H1 (cell line): ENCODE measurements at regions not wholly inside any gene's neighbourhood (a gene's known extent, or its start where the extent isn't known, plus 50 kb on each side); places are given as distances from the start of the nearest gene placed in this dataset.

ENCODE experiments used
- CTCF ChIA-PET: fragments of 300-600 bp; sonication (Branson Sonifier 250); formaldehyde crosslinking; loops from one replicate; lab custom pipeline; 2021; ENCODE audit not compliant: partially characterized antibody; lab: Charles Lee
- POLR2A ChIA-PET: fragments of 300-600 bp; sonication (Branson Sonifier 250); formaldehyde crosslinking; loops from one replicate; lab custom pipeline; 2021; ENCODE audit warnings: inconsistent platforms; ENCODE audit not compliant: partially characterized antibody; lab: Charles Lee
- DNase-seq, 2 experiments: peaks; one replicate each; pipeline versions ENCODE4 v3.0.0 to v3.0.0-alpha.2; 2010 to 2022; ENCODE audit warnings: low spot score in 2 of 2, low read depth in 1 of 2, mixed read lengths in 1 of 2
- FAIRE-seq: peaks from 2 replicates; lab custom pipeline; 2011; peaks lifted over from hg19 to GRCh38; lab: Jason Lieb, UNC
- H2AFZ ChIP-seq: 2 replicates; pipeline ENCODE4 v1.8.1; 2012; ENCODE audit warnings: low read length, inconsistent platforms
- H2AK5ac ChIP-seq: 2 replicates; pipeline ENCODE4 v1.6.1; 2013; ENCODE audit warnings: low read depth, low read length
- H2BK120ac ChIP-seq: replicated peaks from 2 replicates; pipeline ENCODE3; 2013; ENCODE audit warnings: low read depth, low read length, inconsistent platforms
- H2BK12ac ChIP-seq: 2 replicates; pipeline ENCODE4 v1.6.1; 2013; ENCODE audit warnings: low read depth, low read length
- H2BK15ac ChIP-seq: 2 replicates; pipeline ENCODE4 v1.6.1; 2013; ENCODE audit warnings: low read length
- H2BK20ac ChIP-seq: 2 replicates; pipeline ENCODE4 v1.6.1; 2013; ENCODE audit warnings: low read length
- H2BK5ac ChIP-seq: 2 replicates; pipeline ENCODE4 v1.6.1; 2013; ENCODE audit warnings: low read depth, low read length
- H3K14ac ChIP-seq: 2 replicates; pipeline ENCODE4 v1.6.1; 2013; ENCODE audit warnings: inconsistent platforms; ENCODE audit not compliant: insufficient read length
- H3K18ac ChIP-seq: 2 replicates; pipeline ENCODE4 v1.6.1; 2013; ENCODE audit warnings: low read length; ENCODE audit errors: extremely low read depth
- H3K23ac ChIP-seq: 2 replicates; pipeline ENCODE4 v1.6.1; 2013; ENCODE audit warnings: inconsistent platforms; ENCODE audit not compliant: insufficient read length
- H3K23me2 ChIP-seq: 2 replicates; pipeline ENCODE4 v1.6.1; 2013; ENCODE audit warnings: low read depth, low read length
- H3K27ac ChIP-seq: 2 replicates; pipeline ENCODE4 v1.6.1; 2011; ENCODE audit warnings: low read depth, low read length, inconsistent platforms
- H3K27me3 ChIP-seq, 4 experiments: replicated peaks in 1 of 4; 1 replicate in 1 of 4; 2 replicates in 3 of 4; pipeline versions ENCODE4 v1.6.1 to v1.8.1; 2011 to 2013; ENCODE audit warnings: low read length in 3 of 4, mild to moderate bottlenecking in 3 of 4, inconsistent platforms in 2 of 4, mixed read lengths in 2 of 4, moderate library complexity in 1 of 4; ENCODE audit not compliant: control insufficient read depth in 3 of 4, insufficient read depth in 3 of 4; ENCODE audit errors: extremely low read depth in 1 of 4
- H3K36me3 ChIP-seq, 4 experiments: 2 replicates each; pipeline versions ENCODE4 v1.6.1 to v1.8.1; 2011 to 2013; ENCODE audit warnings: mild to moderate bottlenecking in 4 of 4, low read length in 3 of 4, moderate library complexity in 2 of 4, control low read depth in 1 of 4, inconsistent platforms in 1 of 4; ENCODE audit not compliant: insufficient read depth in 4 of 4, control insufficient read depth in 2 of 4
- H3K4ac ChIP-seq: replicated peaks from 2 replicates; pipeline ENCODE3; 2013; ENCODE audit warnings: low read length, low read depth, mixed read lengths, inconsistent platforms; ENCODE audit not compliant: insufficient read length
- H3K4me1 ChIP-seq, 4 experiments: replicated peaks in 1 of 4; 1 replicate in 1 of 4; 2 replicates in 3 of 4; pipeline versions ENCODE4 v1.6.1 to v1.8.1; 2011 to 2013; ENCODE audit warnings: low read length in 3 of 4, inconsistent platforms in 2 of 4, mixed read lengths in 1 of 4; ENCODE audit not compliant: insufficient read depth in 4 of 4, control insufficient read depth in 3 of 4
- H3K4me2 ChIP-seq, 2 experiments: 2 replicates each; pipeline versions ENCODE4 v1.6.1 to v1.8.1; 2011 to 2013; ENCODE audit warnings: low read depth in 2 of 2, low read length in 2 of 2, control low read depth in 1 of 2, inconsistent platforms in 1 of 2, mild to moderate bottlenecking in 1 of 2; ENCODE audit not compliant: insufficient read depth in 1 of 2
- H3K4me3 ChIP-seq, 4 experiments: fragments of 200-600, 300-600 bp in 1 of 4; sonication (generic), shearing (Covaris generic), sonication (Bioruptor Twin) in 1 of 4; 2 replicates each; pipeline versions ENCODE4 v1.5.1 to v1.8.1; 2011 to 2016; ENCODE audit warnings: low read length in 4 of 4, low read depth in 3 of 4, control low read depth in 2 of 4, inconsistent platforms in 2 of 4, mild to moderate bottlenecking in 2 of 4, mixed read lengths in 1 of 4, moderate library complexity in 1 of 4; ENCODE audit not compliant: insufficient read depth in 2 of 4; ENCODE audit errors: extremely low read depth in 1 of 4
- H3K56ac ChIP-seq: replicated peaks from 2 replicates; pipeline ENCODE3; 2013; ENCODE audit warnings: low read depth, mild to moderate bottlenecking, mixed read lengths, low read length, inconsistent platforms; ENCODE audit not compliant: insufficient read length
- H3K79me1 ChIP-seq: 2 replicates; pipeline ENCODE4 v1.6.1; 2013; ENCODE audit warnings: low read depth, low read length, control low read depth
- H3K79me2 ChIP-seq, 2 experiments: 2 replicates each; pipeline versions ENCODE4 v1.6.1 to v1.8.1; 2012 to 2013; ENCODE audit warnings: low read length in 2 of 2, mild to moderate bottlenecking in 2 of 2, inconsistent platforms in 1 of 2; ENCODE audit not compliant: insufficient read depth in 2 of 2, control insufficient read depth in 1 of 2
- H3K9ac ChIP-seq, 4 experiments: replicated peaks in 1 of 4; 1 replicate in 1 of 4; 2 replicates in 3 of 4; pipeline versions ENCODE4 v1.6.1 to v1.8.1; 2011 to 2013; ENCODE audit warnings: low read depth in 3 of 4, low read length in 3 of 4, control low read depth in 2 of 4, mild to moderate bottlenecking in 2 of 4, moderate library complexity in 2 of 4, inconsistent platforms in 1 of 4; ENCODE audit errors: extremely low read depth in 1 of 4
- H3K9me3 ChIP-seq, 2 experiments: 2 replicates each; pipeline versions ENCODE4 v1.6.1 to v1.8.1; 2012 to 2013; ENCODE audit warnings: mild to moderate bottlenecking in 2 of 2, moderate library complexity in 2 of 2, control low read depth in 1 of 2, inconsistent platforms in 1 of 2, low read depth in 1 of 2, low read length in 1 of 2, mixed read lengths in 1 of 2; ENCODE audit not compliant: insufficient read depth in 2 of 2
- H4K20me1 ChIP-seq, 2 experiments: replicated peaks in 1 of 2; 2 replicates each; pipeline versions ENCODE3 to v1.8.1; 2011 to 2013; ENCODE audit warnings: inconsistent platforms in 2 of 2, low read length in 2 of 2, mild to moderate bottlenecking in 1 of 2; ENCODE audit not compliant: insufficient read depth in 2 of 2, control insufficient read depth in 1 of 2
- H4K5ac ChIP-seq: 2 replicates; pipeline ENCODE4 v1.6.1; 2013; ENCODE audit warnings: low read length, low read depth, mixed read lengths, inconsistent platforms; ENCODE audit not compliant: insufficient read length
- H4K8ac ChIP-seq: 2 replicates; pipeline ENCODE4 v1.8.0; 2013; ENCODE audit warnings: mild to moderate bottlenecking, moderate library complexity, low read length, inconsistent platforms; ENCODE audit not compliant: insufficient read depth; ENCODE audit errors: extremely low read depth
- H4K91ac ChIP-seq: replicated peaks from 2 replicates; pipeline ENCODE3; 2013; ENCODE audit warnings: low read length, mixed read lengths, inconsistent platforms; ENCODE audit not compliant: insufficient read length
- CHD2 ChIP-seq: IDR thresholded peaks from 2 replicates; pipeline ENCODE4 v1.6.1; 2012; ENCODE audit warnings: low read length, improper control_type of control experiment
- E2F6 ChIP-seq: IDR thresholded peaks from 2 replicates; pipeline ENCODE4 v1.6.1; 2012; ENCODE audit warnings: inconsistent platforms
- HDAC6 ChIP-seq: IDR thresholded peaks from one replicate; pipeline ENCODE4 v1.7.1; 2012; ENCODE audit warnings: low read depth, mild to moderate bottlenecking, inconsistent platforms, low read length, moderate library complexity
- NANOG ChIP-seq: IDR thresholded peaks from 2 replicates; pipeline ENCODE4 v1.6.1; 2011; ENCODE audit warnings: low read length, low read depth, mild to moderate bottlenecking, inconsistent platforms; ENCODE audit not compliant: insufficient read depth, poor library complexity, severe bottlenecking
- POLR2A ChIP-seq, 2 experiments: IDR thresholded peaks; 1 replicate in 1 of 2; 2 replicates in 1 of 2; pipeline ENCODE4 v1.6.1; 2011; ENCODE audit warnings: low read depth in 2 of 2, low read length in 2 of 2, mild to moderate bottlenecking in 2 of 2; ENCODE audit errors: control extremely low read depth in 1 of 2
- POU5F1 ChIP-seq: IDR thresholded peaks from 2 replicates; pipeline ENCODE4 v1.6.1; 2011; ENCODE audit warnings: low read depth, mild to moderate bottlenecking, low read length, moderate library complexity
- RFX5 ChIP-seq: IDR thresholded peaks from 2 replicates; pipeline ENCODE4 v1.6.1; 2011; ENCODE audit warnings: low read depth, low read length, improper control_type of control experiment, borderline replicate concordance
- SIN3A ChIP-seq, 2 experiments: IDR thresholded peaks in 1 of 2; conservative IDR thresholded peaks in 1 of 2; 2 replicates each; pipeline ENCODE4 v1.6.1; 2011 to 2012; ENCODE audit warnings: low read length in 2 of 2, improper control_type of control experiment in 1 of 2, low read depth in 1 of 2, mild to moderate bottlenecking in 1 of 2
- SRF ChIP-seq: IDR thresholded peaks from 2 replicates; pipeline ENCODE4 v1.6.1; 2011; ENCODE audit warnings: mild to moderate bottlenecking, low read depth, low read length, moderate library complexity
- TAF7 ChIP-seq: optimal IDR thresholded peaks from 2 replicates; pipeline ENCODE3; 2011; ENCODE audit warnings: low read depth, mild to moderate bottlenecking, inconsistent platforms, low read length, moderate library complexity, borderline replicate concordance
- ZNF274 ChIP-seq: IDR thresholded peaks from 2 replicates; pipeline ENCODE4 v1.7.0; 2012; ENCODE audit warnings: low read length, borderline replicate concordance; ENCODE audit errors: extremely low read depth
- WGBS, 2 experiments: shearing (Covaris generic) in 1 of 2; methylation state at CpG; one replicate each; pipeline versions ENCODE4 v1.1.6 to v1.1.7; 2013 to 2015; ENCODE audit warnings: low lambda C conversion rate in 2 of 2, mixed read lengths in 2 of 2, inconsistent platforms in 1 of 2, low coverage in 1 of 2, missing lambda C conversion rate in 1 of 2; ENCODE audit not compliant: insufficient replicate concordance in 2 of 2, insufficient coverage in 1 of 2, insufficient read length in 1 of 2; ENCODE audit errors: extremely low coverage in 1 of 2, missing lambda C conversion rate in 1 of 2; 5-methylcytosine and 5-hydroxymethylcytosine counted together

GRCh38 chrX:36930491-36930890 is 77.7 kb upstream of the FAM47C start:
- no peaks in the 10 kb centered on the region for H3K9me3 ChIP-seq
- H2BK20ac ChIP-seq, result no peak overlapping the region
- POLR2A ChIA-PET, result no interaction called here
- H2BK5ac ChIP-seq, result no peak overlapping the region
- DNase-seq, result no peak
- no peak overlapping the region for H2BK15ac ChIP-seq
- H3K4me2 ChIP-seq, result no peak overlapping the region
- H3K79me1 ChIP-seq, result no peaks in the 10 kb centered on the region
- no peaks in the 10 kb centered on the region for H4K20me1 ChIP-seq
- no peak overlapping the region for H3K4me3 ChIP-seq
- H3K56ac ChIP-seq, result no peak overlapping the region
- no peaks in the 10 kb centered on the region for H3K27me3 ChIP-seq
- H3K23me2 ChIP-seq, result no peaks in the 10 kb centered on the region
- no peak overlapping the region for H4K91ac ChIP-seq
- no peak overlapping the region for H3K18ac ChIP-seq
- no peak overlapping the region for H2BK12ac ChIP-seq
- no peak overlapping the region for H2AFZ ChIP-seq
- WGBS, 2 experiments, result 38% methylated on average over 1 of the region's 1 CpG; no CpG with 5 or more reads in 1 of the 2 experiments
- no peaks in the 10 kb centered on the region for H3K36me3 ChIP-seq
- no peak overlapping the region for H3K4ac ChIP-seq
- no peak overlapping the region for H4K5ac ChIP-seq
- FAIRE-seq, result no peak
- no peaks in the 10 kb centered on the region for H3K79me2 ChIP-seq
- H3K23ac ChIP-seq, result no peak overlapping the region
- H3K9ac ChIP-seq, result no peak overlapping the region
- no peak overlapping the region for H3K14ac ChIP-seq
- H2BK120ac ChIP-seq, result no peak overlapping the region
- no peaks in the 10 kb centered on the region for H3K4me1 ChIP-seq
- no peak overlapping the region for H3K27ac ChIP-seq
- no peak overlapping the region for H2AK5ac ChIP-seq
- no peak overlapping the region for H4K8ac ChIP-seq
- CTCF ChIA-PET, result interaction anchor here (1.9 kb wide), 1 partner anchor 12 kb away, joined by 6 read pairs; no protein-coding TSS in a partner anchor
- TF ChIP-seq ZNF274, result no peak
- no peak for TF ChIP-seq RFX5
- no peak for TF ChIP-seq POLR2A (IDR thresholded peaks at IDR 0.05; ENCODE audit: control extremely low read depth in 1 of 2, low read depth in 2 of 2, low read length in 2 of 2)
- no peak for TF ChIP-seq E2F6
- TF ChIP-seq SRF, result no peak
- no peak for TF ChIP-seq TAF7
- no peak for TF ChIP-seq NANOG
- TF ChIP-seq HDAC6, result no peak
- no peak for TF ChIP-seq SIN3A (conservative IDR thresholded peaks at IDR 0.05 in 1 of 2, IDR thresholded peaks at IDR 0.05 in 1 of 2; ENCODE audit: low read depth in 1 of 2, low read length in 2 of 2)
- no peak for TF ChIP-seq CHD2
- no peak for TF ChIP-seq POU5F1
